ENCODE measurements at regions not wholly inside any gene's neighbourhood (a gene's known extent, or its start where the extent isn't known, plus 50 kb on each side); places are given as distances from the start of the nearest gene placed in this dataset.

DNA sequence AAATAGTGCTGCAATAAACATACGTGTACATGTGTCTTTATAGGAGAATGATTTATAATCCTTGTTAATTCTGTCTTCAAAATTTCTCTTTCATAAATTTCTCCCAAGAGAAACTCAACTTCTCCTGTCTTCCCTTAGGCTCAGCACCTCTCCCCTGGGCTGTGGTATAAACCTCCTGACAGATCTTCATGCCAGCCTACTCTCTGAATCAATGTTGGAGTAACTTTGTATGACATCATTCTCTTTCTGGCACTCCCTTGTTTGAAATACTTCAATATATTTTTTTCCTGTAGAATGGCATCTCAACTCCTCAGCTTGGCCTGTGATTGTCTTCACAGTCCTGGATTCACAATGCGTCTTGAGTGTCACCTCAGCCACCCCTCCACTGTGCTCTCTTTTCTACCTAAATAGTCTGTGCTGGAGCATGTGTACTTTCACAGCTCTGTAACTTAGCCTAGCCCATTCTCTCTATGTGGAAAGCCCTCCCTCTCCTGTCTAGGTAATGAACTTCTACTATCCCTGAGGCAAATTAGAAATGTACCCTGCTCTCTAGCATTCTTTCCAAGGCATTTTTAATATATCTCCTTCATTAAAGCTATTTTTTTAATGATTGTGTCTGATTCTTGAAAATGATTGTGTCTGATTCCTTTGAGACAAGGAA is 649.9 kb upstream of the FANCL start:
- no peaks in the 10 kb centered on the region for H3K9me3 ChIP-seq
- no peak for DNase-seq
- H3K4me1 ChIP-seq = no peaks in the 10 kb centered on the region
- WGBS, 2 donors = 43 to 51% methylated on average over 2 of the region's 2 CpGs
- H3K4me3 ChIP-seq = no peak overlapping the region
- ATAC-seq = no peak
- TF ChIP-seq, protein P1, sequence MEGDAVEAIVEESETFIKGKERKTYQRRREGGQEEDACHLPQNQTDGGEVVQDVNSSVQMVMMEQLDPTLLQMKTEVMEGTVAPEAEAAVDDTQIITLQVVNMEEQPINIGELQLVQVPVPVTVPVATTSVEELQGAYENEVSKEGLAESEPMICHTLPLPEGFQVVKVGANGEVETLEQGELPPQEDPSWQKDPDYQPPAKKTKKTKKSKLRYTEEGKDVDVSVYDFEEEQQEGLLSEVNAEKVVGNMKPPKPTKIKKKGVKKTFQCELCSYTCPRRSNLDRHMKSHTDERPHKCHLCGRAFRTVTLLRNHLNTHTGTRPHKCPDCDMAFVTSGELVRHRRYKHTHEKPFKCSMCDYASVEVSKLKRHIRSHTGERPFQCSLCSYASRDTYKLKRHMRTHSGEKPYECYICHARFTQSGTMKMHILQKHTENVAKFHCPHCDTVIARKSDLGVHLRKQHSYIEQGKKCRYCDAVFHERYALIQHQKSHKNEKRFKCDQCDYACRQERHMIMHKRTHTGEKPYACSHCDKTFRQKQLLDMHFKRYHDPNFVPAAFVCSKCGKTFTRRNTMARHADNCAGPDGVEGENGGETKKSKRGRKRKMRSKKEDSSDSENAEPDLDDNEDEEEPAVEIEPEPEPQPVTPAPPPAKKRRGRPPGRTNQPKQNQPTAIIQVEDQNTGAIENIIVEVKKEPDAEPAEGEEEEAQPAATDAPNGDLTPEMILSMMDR (IDR thresholded peaks at IDR 0.05) = no peak
- TF ChIP-seq POLR2A (IDR thresholded peaks at IDR 0.05) = no peak
- no peaks in the 10 kb centered on the region for H3K36me3 ChIP-seq (replicated peaks in 1 of 2; ENCODE audit: insufficient read depth in 1 of 2, low read depth in 2 of 2)
- no peak overlapping the region for H3K27ac ChIP-seq
- H3K27me3 ChIP-seq = no peaks in the 10 kb centered on the region
- intact Hi-C loops (cut with DNase I) = no loop called here

DNA sequence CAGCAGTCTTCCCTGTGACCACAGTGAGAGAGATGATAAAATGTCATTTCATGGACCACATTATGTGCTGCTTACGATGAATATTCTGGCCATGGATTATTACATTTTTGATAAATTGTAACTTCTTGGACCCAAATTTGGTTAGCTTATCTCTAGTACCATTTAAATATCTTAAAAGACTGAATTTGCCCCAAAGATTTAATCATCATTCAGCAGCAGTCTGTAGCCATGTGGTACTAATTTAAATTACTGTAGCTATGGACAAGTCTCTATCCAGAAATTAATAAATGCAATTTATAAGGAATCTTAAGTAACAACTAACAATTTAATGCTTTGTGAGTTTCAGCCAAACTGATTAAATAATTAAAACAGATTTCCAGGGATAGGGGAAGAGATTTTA is 644.9 kb upstream of the FANCL start:
- DNase-seq (no peak), ATAC-seq (no peak)
- intact Hi-C loops (cut with DNase I) = no loop called here
- H3K36me3 ChIP-seq (replicated peaks in 1 of 2; ENCODE audit: insufficient read depth in 1 of 2, low read depth in 2 of 2) = no peaks in the 10 kb centered on the region
- no peaks in the 10 kb centered on the region for H3K27me3 ChIP-seq
- no peaks in the 10 kb centered on the region for H3K4me1 ChIP-seq
- TF ChIP-seq, protein P1 (IDR thresholded peaks at IDR 0.05) = no peak
- no peak for TF ChIP-seq POLR2A (IDR thresholded peaks at IDR 0.05)
- H3K4me3 ChIP-seq = no peak overlapping the region
- 79 to 81% methylated on average over 1 of the region's 1 CpG for WGBS, 2 donors
- no peaks in the 10 kb centered on the region for H3K9me3 ChIP-seq
- H3K27ac ChIP-seq = no peak overlapping the region

DNA sequence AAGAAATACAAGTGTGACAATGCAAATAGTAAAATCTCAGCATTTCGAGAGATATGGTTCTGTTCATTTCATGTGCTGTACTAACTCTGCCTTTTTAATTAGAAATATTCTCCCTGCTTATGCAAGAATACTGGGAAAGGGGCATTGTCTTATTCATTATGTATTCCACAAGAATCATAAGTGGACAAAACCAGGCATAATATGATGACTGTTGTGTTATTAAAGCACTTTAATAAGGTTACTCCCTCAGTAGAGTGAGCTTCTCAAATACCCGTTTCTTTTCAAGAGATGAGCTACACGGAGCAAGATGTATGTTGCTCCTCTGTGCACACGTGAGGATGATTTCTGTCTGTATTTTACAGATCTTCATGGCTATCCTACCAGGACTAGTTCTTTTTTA is 638.7 kb upstream of the FANCL start:
- ATAC-seq = no peak
- Histone ChIP-seq H3K27me3 (no peaks in the 10 kb centered on the region), H3K27ac (no peak overlapping the region), H3K9me3 (no peaks in the 10 kb centered on the region), H3K4me1 (no peaks in the 10 kb centered on the region), H3K4me3 (no peak overlapping the region), H3K36me3 (replicated peaks in 1 of 2; ENCODE audit: insufficient read depth in 1 of 2, low read depth in 2 of 2) (no peaks in the 10 kb centered on the region)
- TF ChIP-seq POLR2A (IDR thresholded peaks at IDR 0.05) = no peak
- TF ChIP-seq, protein P1 (IDR thresholded peaks at IDR 0.05) = no peak
- DNase-seq = no peak
- 73% methylated on average over 4 of the region's 4 CpGs for WGBS, 2 donors
- intact Hi-C loops (cut with DNase I) = no loop called here

DNA sequence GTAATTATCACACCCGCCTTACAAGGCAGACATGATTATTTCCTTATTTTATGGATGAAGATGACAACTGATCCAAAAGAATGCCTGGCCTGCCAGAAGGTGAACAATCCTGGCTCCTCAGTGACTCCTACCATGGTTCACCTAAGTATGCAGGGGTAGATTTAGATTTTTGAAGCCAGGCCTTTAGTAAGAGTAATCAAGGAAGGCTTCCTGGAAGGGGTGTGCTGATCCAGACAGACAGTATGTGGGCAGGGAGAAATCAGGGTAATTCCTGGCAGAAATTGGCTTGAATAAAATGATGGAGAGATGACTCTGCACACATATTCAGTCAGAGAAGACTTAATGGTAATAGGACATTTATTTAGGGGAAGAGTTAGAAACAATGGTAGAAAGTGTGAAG is 637.7 kb upstream of the FANCL start:
- Histone ChIP-seq H3K4me3 (no peak overlapping the region), H3K27ac (no peak overlapping the region), H3K4me1 (no peaks in the 10 kb centered on the region), H3K27me3 (no peaks in the 10 kb centered on the region), H3K9me3 (no peaks in the 10 kb centered on the region), H3K36me3 (replicated peaks in 1 of 2; ENCODE audit: insufficient read depth in 1 of 2, low read depth in 2 of 2) (no peaks in the 10 kb centered on the region)
- ATAC-seq = no peak
- WGBS, 2 donors = 64 to 73% methylated on average over 1 of the region's 1 CpG
- no peak for TF ChIP-seq POLR2A (IDR thresholded peaks at IDR 0.05)
- TF ChIP-seq, protein P1 (IDR thresholded peaks at IDR 0.05) = no peak
- intact Hi-C loops (cut with DNase I) = no loop called here
- DNase-seq = no peak

DNA sequence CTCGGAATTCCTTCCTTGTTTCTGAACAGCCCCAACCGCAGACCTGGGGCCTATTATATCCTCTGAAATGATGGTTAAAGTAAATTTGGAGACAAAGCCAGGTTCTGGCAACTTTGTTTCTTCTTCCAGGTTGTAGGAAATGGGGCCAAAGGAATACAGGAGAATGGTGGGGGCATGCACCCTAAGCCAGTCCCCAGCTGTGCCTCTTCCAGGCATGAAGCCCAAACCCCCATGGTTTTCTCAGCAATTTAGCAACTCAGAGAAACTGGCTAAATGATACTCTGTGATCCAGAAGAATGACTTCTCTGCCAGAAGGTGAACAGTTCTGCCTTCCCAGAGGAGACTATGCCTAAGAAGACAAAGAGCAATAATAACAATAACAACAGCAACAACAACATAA is 635.0 kb upstream of the FANCL start:
- H3K27ac ChIP-seq = no peak overlapping the region
- no peaks in the 10 kb centered on the region for H3K4me1 ChIP-seq
- no peak for TF ChIP-seq POLR2A (IDR thresholded peaks at IDR 0.05)
- TF ChIP-seq, protein P1 (IDR thresholded peaks at IDR 0.05) = no peak
- no peaks in the 10 kb centered on the region for H3K36me3 ChIP-seq (replicated peaks in 1 of 2; ENCODE audit: insufficient read depth in 1 of 2, low read depth in 2 of 2)
- H3K4me3 ChIP-seq = no peak overlapping the region
- intact Hi-C loops (cut with DNase I) = no loop called here
- WGBS, 2 donors = 68 to 71% methylated on average over 2 of the region's 2 CpGs
- DNase-seq = no peak
- H3K9me3 ChIP-seq = no peaks in the 10 kb centered on the region
- H3K27me3 ChIP-seq = no peaks in the 10 kb centered on the region
- ATAC-seq = no peak
